ENCODE measurements at regions not wholly inside any gene's neighbourhood (a gene's known extent, or its start where the extent isn't known, plus 50 kb on each side); places are given as distances from the start of the nearest gene placed in this dataset.
"Not testable (repeated sequence)": the region's sequence is repeated elsewhere in the genome, so short reads cannot be mapped to it uniquely, and the experiment has no call there.

- not testable (repeated sequence) for DNase-seq
These were observed 330.5 kb upstream of the HNRNPA3 start for GRCh38 chr2:176882045-176882444.

- DNase-seq, result no peak
These were observed 327.5 kb upstream of the HNRNPA3 start for GRCh38 chr2:176885001-176885643.

GRCh38 chr2:176885661-176886060 lies 326.9 kb upstream of the HNRNPA3 start:
- no peak for DNase-seq

- no peak for DNase-seq
These were observed 321.5 kb upstream of the HNRNPA3 start for GRCh38 chr2:176891105-176891504.

GRCh38 chr2:176891857-176892256 lies 320.7 kb upstream of the HNRNPA3 start:
- DNase-seq, result no peak

- no peak for DNase-seq
These were observed 319.8 kb upstream of the HNRNPA3 start for GRCh38 chr2:176892676-176893226.

GRCh38 chr2:176895158-176895557 lies 317.4 kb upstream of the HNRNPA3 start:
- no peak for DNase-seq

- DNase-seq, result no peak
These were observed 310.1 kb upstream of the HNRNPA3 start for GRCh38 chr2:176902454-176902853.

- not testable (repeated sequence) for DNase-seq
These were observed 308.5 kb upstream of the HNRNPA3 start for GRCh38 chr2:176904053-176904452.

GRCh38 chr2:176907341-176907740 lies 305.3 kb upstream of the HNRNPA3 start:
- DNase-seq, result no peak

GRCh38 chr2:176910828-176911227 lies 301.8 kb upstream of the HNRNPA3 start:
- DNase-seq, result no peak

GRCh38 chr2:176913955-176914354 lies 298.6 kb upstream of the HNRNPA3 start:
- DNase-seq, result no peak

- no peak for DNase-seq
These were observed 298.2 kb upstream of the HNRNPA3 start for GRCh38 chr2:176914371-176914770.

GRCh38 chr2:176922545-176922944 lies 290.0 kb upstream of the HNRNPA3 start:
- not testable (repeated sequence) for DNase-seq

- no peak for DNase-seq
These were observed 289.4 kb upstream of the HNRNPA3 start for GRCh38 chr2:176923205-176923604.

- DNase-seq, result no peak
These were observed 287.6 kb upstream of the HNRNPA3 start for GRCh38 chr2:176924909-176925534.

- DNase-seq, result no peak
These were observed 286.1 kb upstream of the HNRNPA3 start for GRCh38 chr2:176926453-176926852.

- DNase-seq, result not testable (repeated sequence)
These were observed 283.2 kb upstream of the HNRNPA3 start for GRCh38 chr2:176929387-176929786.

GRCh38 chr2:176931588-176932563 lies 280.7 kb upstream of the HNRNPA3 start:
- peak in 1 of 2 donors; percentile 3 for DNase-seq

- no peak for DNase-seq
These were observed 278.5 kb upstream of the HNRNPA3 start for GRCh38 chr2:176934131-176934530.

- DNase-seq, result no peak
These were observed 277.7 kb upstream of the HNRNPA3 start for GRCh38 chr2:176934869-176935415.

- DNase-seq, result no peak
These were observed 277.0 kb upstream of the HNRNPA3 start for GRCh38 chr2:176935543-176936102.

- DNase-seq, result no peak
These were observed 276.2 kb upstream of the HNRNPA3 start for GRCh38 chr2:176936410-176936809.

Measured in activated CD4-positive, alpha-beta T cell treated with anti-CD3 and anti-CD28 coated beads for 4 hours (primary cell).